GM23248 (cell line): ENCODE measurements at regions not wholly inside any gene's neighbourhood (a gene's known extent, or its start where the extent isn't known, plus 50 kb on each side); places are given as distances from the start of the nearest gene placed in this dataset.

Experiments used
- EZH2 ChIP-seq: fragments of 200-600 bp; sonication (generic); IDR thresholded peaks from 2 replicates; pipeline ENCODE4 v1.6.1; 2018; ENCODE audit warnings: antibody characterized with exemption, mild to moderate bottlenecking; ENCODE audit not compliant: insufficient read depth, poor library complexity, severe bottlenecking
- EZH2phosphoT487 ChIP-seq: fragments of 200-600 bp; sonication (generic); IDR thresholded peaks from 2 replicates; pipeline ENCODE4 v1.6.1; 2018; ENCODE audit warnings: antibody characterized with exemption, moderate library complexity, mild to moderate bottlenecking, low read depth; ENCODE audit not compliant: insufficient read depth

- TF ChIP-seq EZH2 = no peak
- TF ChIP-seq EZH2phosphoT487 = no peak
Measured at GRCh38 chr1:212188599-212189351, 96.4 kb upstream of the PPP2R5A start.
